GM19372 (cell line): ENCODE measurements at regions not wholly inside any gene's neighbourhood (a gene's known extent, or its start where the extent isn't known, plus 50 kb on each side); places are given as distances from the start of the nearest gene placed in this dataset.

Experiments
- ATAC-seq: cut with Tn5 transposase; IDR thresholded peaks from one replicate; pipeline ENCODE4 v1.9.1; 2021; ENCODE audit warnings: mild to moderate bottlenecking, low read depth, moderate library complexity; ENCODE audit not compliant: unreplicated experiment

DNA sequence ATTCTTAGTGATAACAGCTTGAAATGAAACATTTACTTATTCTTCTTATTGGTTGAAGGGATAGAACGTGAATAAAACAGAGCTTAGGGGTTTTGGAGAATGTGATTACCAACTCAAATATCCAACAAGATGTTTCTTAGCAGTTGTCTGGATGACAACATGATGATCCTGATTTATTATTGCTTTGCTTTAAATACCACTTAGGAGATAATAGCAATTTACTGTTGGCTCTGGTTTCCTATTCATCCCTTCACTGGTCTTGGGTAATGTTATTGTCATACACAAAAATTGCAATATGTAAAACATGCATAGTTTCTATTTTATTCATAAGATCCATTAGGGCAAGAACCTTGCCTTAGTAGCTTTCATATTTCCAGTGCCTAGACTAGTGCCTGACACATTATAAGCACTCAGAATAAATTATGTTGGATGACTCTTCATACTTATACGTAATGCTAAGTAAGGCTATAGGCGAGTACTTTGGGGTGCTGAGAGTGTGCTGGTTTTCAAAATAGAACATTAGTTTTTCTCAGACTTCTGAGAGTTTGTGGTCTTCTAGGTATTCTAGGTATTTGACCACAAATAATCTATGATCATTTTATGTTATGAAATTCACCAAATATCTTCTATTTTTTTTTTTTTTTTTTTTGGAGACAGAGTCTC lies 58.6 kb upstream of the PGRMC2 start:
- ATAC-seq, result no peak

DNA sequence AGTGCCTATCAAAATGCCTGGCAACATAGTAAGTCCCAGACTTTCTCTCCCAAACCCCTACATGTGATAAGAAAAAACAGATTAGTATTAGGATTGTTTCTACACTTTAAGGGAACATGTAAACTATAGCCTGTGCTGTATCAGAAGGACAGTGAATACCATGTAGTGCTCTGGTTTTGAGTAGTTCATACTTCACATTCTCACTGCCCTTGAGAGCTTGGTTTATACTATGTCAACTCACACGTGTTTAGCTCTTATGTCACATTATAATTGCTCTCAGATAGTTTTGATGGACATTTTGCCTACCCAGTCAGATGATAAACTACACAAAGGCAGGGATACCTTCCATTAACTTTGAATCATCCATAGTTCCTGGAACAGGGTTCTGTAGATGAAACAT lies 58.0 kb upstream of the PGRMC2 start:
- no peak for ATAC-seq

DNA sequence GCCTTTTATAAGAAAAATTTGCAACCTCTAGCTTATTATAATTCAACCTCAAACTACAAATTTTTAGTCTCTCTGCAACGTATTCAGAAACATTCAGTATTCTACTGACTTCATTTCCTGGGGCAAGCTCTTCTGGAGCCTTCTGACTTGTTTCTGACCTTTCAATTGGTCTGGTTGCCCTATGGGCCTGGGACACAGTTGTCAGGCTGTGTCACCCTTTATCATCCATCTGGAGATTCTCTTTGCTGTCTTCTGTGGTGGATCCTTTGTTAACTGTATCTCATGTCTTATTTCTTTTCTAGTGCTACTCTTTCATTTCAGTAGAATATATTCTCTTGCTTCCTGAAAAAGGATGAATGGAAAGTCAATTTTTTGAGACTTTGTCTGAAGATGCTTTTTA lies 55.1 kb upstream of the PGRMC2 start:
- ATAC-seq, result no peak

DNA sequence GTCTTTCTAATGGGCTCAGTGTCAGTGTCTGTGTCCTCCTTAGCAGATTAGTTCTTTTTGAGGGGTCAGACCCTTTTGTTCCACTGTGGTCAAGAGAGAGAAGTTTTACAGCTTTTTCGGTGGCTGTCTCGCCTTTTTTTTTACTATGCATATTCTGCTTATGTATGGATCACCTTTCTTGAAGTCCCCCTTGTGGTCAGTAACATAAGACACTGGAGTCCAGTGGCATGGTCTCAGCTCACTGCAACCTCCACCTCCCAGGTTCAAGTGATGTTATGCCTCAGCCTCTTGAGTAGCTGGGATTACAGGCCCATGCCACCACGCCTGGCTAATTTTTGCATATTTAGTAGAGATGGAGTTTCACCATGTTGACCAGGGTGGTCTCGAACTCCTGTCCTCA lies 54.0 kb upstream of the PGRMC2 start:
- ATAC-seq, result no peak

DNA sequence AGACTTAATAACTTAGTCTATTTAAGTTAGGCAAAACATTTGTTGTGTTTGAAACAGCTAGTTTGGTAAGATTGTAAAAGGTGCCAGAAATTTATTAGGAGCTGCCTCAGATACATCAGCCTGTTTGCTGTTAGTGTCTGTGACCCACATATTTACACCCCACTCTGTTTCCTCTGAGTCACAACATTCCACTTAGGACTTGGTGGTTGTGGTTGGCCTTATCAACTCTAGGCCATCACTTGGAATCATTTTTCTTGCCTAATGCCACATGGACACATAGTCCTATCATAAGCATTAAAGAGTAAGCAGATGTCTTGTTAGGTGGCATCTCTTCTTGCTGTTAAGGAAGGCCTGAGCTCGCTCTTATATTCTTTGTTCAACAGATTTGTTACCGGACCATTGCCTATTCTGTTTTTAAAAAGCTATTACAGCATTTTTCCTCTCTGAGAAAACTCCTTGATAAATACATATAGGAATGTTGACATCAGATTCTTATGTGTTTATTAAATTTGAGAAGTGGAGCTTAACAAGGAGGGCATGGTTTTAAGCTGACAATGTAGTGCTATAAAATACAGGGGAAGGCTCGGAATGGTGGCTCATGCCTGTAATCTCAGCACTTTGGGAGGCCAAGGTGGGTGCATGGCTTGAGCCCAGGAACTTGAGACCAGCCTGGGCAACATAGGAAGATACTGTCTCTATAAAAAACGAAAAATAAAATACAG lies 51.2 kb upstream of the PGRMC2 start:
- no peak for ATAC-seq

DNA sequence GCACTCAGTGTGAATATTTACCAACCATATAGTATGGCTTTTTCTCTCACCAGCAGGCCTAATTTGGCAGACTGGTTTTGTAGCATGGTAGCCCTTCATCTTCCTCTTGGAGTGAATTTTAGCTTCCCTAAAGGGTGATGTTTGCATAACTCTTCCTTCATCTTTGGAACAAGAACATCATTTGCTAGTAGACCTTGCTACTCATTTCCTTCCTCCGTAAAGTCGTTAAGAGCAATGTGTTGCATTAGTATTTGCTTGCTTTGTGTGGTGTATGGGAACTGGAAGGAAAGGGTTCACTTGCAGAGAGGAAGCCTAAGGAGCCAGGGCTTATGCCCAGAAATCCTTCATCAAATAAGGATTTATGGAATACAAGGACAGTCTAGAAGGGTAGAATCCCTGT lies 50.2 kb upstream of the PGRMC2 start:
- ATAC-seq, result no peak
